GM21619 (cell line): ENCODE measurements at regions not wholly inside any gene's neighbourhood (a gene's known extent, or its start where the extent isn't known, plus 50 kb on each side); places are given as distances from the start of the nearest gene placed in this dataset.

ENCODE experiments used
- ATAC-seq: cut with Tn5 transposase; IDR thresholded peaks from one replicate; pipeline ENCODE4 v1.9.1; 2021; ENCODE audit not compliant: unreplicated experiment

DNA sequence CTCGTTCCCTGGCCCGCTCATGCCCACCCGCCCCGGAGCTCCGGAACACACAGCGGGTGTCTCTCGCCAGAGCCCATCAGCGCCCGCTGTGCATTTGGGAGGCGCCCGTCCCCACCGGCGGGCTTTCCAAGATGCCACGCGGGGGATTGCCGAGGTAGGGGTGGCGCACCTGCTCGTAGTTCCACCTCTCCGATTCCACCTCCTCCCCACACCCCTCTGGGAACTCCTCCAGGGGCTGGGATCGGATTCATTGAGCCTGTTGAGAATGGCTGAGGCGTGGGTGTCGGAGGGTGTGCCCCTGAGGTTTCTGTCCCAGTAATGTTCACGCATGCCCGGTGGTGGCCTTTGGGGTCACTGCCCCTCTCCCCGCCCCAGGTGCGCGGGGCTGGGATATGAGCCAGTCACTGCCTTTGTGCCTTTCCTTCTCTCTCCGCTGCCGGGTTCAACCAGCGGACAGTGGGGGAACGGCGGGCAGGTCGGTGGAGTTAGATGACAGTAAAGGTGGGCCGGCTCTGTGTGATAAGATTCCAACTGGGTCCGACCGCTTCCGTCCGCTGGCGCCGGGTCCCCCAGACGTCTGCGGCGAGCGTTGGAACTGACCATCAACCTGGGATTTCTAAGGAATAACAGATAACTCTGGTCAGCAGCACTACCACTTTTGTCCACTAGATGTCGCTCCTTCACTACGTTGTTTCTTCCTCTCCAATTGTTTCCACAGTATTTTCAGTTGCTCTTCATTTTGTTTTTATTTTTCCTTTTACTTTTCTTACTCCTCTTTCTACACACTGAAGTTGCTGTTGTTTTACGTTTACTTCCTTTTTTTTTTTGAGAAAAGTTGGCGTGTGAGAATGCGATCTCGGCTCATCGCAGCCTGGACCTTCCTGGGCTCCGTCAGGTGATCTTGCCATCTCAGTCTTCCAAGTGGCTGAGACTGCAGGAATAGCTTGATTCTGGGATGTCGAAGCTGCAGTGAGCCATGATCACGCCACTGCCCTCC lies 178.1 kb upstream of the ALG10B start:
- peak; percentile 72 for ATAC-seq

GRCh38 chr12:38139456-38139855 lies 177.1 kb upstream of the ALG10B start:
- ATAC-seq, result no peak

DNA sequence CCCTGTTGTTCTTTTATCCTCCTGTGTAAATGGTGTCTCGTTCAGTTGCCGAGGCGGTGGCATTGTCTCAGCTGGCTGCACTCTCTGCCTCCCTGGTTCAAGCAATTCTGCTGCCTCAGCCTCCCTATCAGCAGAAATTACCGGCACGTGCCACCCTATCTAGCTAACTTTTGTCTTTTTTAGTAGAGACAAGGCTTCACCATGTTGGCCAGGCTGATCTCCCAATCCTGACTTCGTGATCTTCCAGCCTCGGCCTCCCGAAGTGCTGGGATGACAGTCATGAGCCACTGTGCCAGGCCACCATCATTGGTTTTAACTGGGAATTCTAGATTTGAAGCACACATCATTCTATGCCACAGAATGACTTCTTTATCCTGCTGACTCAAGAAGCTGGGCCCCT lies 175.3 kb upstream of the ALG10B start:
- ATAC-seq, result no peak

DNA sequence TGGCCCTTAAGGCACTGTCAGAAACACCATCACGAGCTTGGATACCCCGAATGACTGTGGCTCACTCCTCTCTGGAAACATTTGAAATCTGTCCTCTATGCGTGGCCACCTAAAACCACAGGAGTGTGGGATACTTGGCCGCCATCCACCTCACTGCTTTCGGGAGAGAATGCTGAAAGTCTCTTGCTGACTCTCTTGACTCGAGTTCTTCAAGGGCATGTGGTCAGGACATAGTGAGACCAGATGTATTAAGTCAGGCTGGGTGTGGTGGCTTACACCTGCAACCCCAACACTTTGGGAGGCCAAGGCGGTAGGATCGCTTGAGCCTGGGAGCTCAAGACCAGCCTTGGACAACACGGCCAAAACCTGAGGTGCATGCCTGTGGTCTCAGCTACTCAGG lies 174.7 kb upstream of the ALG10B start:
- ATAC-seq, result no peak

DNA sequence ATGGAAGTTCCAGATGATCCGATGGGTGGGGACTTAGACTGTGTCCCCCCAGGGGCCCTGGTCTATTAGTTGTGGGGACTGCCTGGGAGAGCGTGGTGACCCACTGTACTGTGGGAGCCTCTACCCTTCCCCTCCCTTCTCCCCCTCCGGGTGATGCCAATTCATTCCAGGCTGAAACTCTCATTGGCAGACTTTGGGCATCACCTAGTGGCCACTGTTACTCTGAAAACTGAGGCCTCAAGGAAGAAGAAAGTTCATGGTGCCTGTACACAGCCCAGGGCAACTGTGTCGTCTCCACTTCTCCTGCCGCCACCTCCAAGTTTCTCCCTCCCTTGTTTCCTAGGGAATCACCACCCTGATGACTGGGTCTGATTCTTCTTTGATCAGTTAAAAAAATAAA lies 173.6 kb upstream of the ALG10B start:
- ATAC-seq, result no peak

GRCh38 chr12:38144049-38144448 lies 172.5 kb upstream of the ALG10B start:
- no peak for ATAC-seq

DNA sequence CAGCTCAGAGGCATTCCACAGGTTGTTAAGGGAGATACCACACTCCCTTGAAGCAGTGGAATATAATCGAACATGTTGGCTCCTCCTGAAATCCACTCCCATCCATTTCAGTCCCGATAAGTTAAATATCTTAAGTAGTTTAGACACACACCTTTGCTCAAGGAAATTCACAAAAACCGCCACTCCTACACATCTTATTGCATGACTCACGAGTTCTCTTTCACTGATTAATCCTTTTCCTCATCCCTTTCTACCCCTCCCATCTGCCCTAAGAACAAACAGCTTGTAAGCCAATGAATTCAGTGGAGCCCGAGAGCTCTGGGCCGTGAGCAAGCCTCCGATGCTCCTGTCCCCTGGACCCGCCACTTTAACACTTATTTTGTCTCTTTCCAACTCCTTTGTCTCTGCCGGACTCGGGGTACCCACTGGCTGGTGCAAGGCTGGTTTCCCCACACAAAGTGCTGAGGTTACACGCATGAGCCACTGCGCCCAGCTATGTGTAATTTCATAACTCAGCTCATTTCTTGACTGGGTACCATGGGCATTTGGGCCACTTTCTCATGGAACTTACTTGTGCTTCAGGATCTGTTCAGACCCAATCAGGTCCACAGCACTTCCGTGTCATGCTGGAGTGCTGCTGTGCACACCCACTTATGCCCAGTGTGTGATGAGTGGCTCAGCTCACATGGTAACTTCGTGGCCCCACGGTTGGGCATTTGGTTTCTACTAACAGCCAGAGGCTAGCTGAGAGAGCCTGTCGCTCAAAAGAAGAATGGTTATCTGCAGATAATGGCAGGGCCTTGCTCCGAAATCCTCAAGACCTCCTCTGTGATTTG lies 171.8 kb upstream of the ALG10B start:
- ATAC-seq, result no peak

DNA sequence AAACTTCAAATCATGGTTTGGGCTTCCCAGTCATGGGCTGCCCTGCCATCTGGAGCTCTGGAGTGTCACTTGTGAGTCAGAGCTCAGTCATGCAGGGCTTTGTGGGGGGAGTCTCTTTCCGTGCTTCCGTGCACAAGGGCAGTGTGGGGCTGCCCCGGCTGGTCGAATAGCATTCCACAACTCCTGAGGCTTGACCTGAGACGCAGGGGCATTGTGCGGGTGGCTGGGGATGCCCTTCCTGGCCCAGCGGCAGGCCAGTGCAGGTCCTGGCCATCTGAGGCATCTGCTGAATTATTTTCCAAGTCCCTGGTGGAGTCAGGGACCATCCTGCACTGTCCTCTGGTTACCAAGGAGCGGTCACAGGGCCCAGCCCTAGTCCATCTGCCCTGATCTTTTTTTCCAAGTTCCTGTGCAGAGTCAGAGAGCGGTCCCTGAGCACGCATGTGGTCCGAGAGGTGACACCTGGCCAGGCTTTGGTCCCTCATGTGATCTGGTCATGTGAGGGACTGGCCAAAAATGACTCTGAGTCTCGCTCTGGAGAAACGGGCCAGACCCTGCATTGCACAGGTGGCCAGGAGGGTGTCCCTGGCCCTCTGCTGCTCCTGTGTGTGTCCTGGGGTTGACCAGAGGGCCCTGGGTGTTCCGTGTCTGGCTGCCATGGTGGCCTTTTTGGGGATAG lies 167.0 kb upstream of the ALG10B start:
- ATAC-seq, result no peak

DNA sequence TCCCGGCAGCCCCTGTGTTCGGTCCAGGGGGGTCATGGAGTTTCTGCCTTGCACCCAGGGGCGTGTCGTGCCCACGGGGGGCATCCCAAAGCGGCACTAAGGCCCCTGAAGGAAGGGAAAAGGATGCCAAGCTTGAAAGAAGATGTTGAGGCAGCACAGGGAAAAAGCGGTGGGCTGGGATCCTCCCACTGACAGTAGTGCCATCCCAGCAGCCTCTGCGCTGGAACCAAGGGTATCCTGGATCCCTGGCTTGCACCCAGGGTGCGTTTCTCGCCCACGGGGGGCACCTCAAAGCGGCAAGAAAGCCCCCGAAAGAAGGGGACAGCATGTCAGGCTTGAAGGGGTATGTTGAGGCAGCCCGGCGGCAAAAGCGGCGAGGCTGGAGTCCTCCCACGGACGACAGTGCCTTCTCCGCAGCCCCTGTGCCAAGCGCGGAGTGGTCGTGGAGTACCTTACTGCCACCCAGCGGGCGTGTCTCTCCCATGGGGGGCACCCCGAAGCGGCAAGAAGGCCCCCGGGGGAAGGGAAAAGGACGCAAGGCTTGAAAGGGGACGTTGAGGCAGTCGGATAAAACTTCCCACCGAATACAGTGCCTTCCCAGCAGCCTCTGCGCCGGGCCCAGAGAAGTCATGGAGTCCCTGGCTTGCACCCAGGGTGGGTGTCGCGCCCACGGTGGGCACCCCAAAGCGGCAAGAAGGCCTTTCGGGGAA lies 164.4 kb upstream of the ALG10B start:
- no peak for ATAC-seq

- no peak for ATAC-seq
Observed at GRCh38 chr12:38152816-38153736, 163.5 kb upstream of the ALG10B start.

DNA sequence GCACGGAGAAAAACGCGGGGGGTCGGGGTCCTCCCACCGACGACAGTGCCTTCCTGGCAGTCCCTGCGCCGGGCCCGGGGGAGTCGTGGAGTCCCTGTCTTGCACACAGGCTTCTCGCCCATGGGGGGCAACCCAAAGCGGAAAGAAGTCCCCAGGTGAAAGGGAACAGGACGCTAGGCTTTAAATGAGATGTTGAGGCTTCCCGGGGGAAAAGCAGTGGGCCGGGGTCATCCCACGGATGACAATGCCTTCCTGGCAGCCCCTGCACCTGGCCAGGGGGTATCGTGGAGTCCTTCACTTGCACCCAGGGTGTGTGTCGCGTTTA lies 162.9 kb upstream of the ALG10B start:
- no peak for ATAC-seq

GRCh38 chr12:38154096-38155019 lies 162.2 kb upstream of the ALG10B start:
- ATAC-seq, result no peak

DNA sequence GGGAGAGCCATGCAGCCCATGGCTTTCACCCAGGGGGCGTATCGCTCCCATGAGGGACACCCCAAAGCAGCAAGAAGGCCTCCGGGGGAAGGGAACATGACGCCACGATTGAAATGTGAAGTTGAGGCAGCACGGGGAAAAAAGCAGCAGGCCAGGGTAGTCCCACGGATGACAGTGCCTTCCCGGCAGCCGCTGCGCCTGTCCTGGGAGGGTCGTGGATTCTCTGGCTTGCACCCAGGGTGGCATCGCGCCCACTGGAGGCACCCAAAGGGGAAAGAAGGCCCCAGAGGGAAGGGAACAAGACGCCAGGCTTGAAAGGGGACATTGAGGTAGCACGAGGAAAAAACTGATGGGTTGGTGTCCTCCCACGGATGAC lies 161.6 kb upstream of the ALG10B start:
- ATAC-seq, result no peak

- no peak for ATAC-seq
Observed at GRCh38 chr12:38155526-38156496, 160.8 kb upstream of the ALG10B start.

DNA sequence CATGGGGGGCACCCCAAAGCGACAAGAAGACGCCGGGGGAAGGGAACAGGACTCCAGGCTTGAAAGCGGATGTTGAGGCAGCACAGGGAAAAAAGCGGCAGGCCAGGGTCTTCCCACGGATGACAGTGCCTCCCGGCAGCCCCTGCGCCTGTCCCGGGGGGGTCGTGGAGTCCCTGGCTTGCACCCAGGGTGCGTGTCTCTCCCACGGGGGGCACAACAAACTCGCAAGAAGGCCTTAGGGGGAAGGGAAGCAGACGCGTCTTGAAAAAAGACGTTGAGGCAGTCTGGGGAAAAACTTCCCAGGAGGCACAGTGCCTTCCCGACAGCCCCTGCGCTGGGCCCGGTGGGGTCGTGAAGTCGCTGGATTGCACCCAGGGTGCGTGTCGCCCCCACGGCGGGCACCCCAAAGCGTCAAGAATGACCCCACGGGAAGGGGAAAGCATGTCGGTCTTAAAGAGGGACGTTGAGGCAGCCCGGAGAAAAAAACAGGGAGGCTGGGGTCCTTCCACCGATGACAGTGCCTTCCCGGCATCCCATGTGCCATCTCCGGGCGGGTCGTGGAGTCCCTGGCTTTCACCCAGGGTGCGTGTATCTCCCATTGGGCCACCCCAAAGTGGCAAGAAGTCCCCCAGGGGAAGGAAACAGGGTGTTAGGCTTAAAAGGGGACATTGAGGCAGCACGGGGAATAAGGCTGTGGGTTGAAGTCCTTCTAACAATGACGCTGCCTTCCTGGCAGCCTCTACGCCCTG lies 159.9 kb upstream of the ALG10B start:
- no peak for ATAC-seq

- no peak for ATAC-seq
Observed at GRCh38 chr12:38157274-38157932, 159.2 kb upstream of the ALG10B start.
